Suprapubic skin (tissue), 3 donors: ENCODE measurements at regions not wholly inside any gene's neighbourhood (a gene's known extent, or its start where the extent isn't known, plus 50 kb on each side); places are given as distances from the start of the nearest gene placed in this dataset.

Experiments used
- CTCF ChIP-seq, 2 donors: fragments of 200-600 bp in 1 of 2; fragments of 450-650 bp in 1 of 2; sonication (generic) in 1 of 2; IDR thresholded peaks; one replicate each; pipeline ENCODE4 v1.5.1; 2016 to 2019; ENCODE audit warnings: antibody characterized with exemption in 2 of 2, mild to moderate bottlenecking in 1 of 2, moderate library complexity in 1 of 2
- EP300 ChIP-seq: sonication (generic); formaldehyde crosslinking; IDR thresholded peaks from one replicate; pipeline ENCODE4 v1.6.1; 2017; ENCODE audit warnings: antibody characterized with exemption
- POLR2A ChIP-seq, 2 donors: fragments of 450-650 bp; IDR thresholded peaks; one replicate each; pipeline ENCODE4 v1.6.1; 2017; ENCODE audit warnings: antibody characterized with exemption in 2 of 2, mild to moderate bottlenecking in 2 of 2, moderate library complexity in 2 of 2

DNA sequence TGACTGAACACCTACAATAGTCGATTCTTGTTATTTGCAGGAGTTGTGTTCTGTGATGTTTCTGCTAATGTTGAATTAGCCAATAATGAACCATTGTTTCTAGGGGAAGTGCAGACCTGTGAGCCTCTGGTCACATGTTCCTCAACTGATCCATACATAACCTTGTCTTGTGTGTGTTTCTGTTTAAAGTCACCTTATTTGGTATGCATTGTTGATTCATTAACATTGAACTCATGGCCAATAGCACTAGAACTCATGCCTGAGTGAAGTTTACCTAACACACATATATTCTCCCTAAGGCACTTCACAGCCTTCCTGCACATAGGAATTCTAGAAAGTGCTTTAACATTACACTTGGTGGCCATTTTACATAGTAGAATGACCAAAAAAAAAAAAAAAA, 271.8 kb upstream of the PLET1 start:
- TF ChIP-seq CTCF (IDR thresholded peaks at IDR 0.05) (no peak), POLR2A (IDR thresholded peaks at IDR 0.05) (no peak), EP300 (no peak)
